HPDE6-E6E7 (cell line): ENCODE measurements at regions not wholly inside any gene's neighbourhood (a gene's known extent, or its start where the extent isn't known, plus 50 kb on each side); places are given as distances from the start of the nearest gene placed in this dataset.

Source experiments
- DNase-seq: peaks from one replicate; pipeline ENCODE4 v3.0.0; 2011; ENCODE audit warnings: missing footprints; ENCODE audit errors: extremely low spot score

GRCh38 chr6:144335311-144335861 lies 50.3 kb downstream of the UTRN start:
- no peak for DNase-seq

GRCh38 chr6:144335914-144336313 lies 50.8 kb downstream of the UTRN start:
- no peak for DNase-seq

GRCh38 chr6:144336900-144337299 lies 51.8 kb downstream of the UTRN start:
- no peak for DNase-seq

GRCh38 chr6:144338474-144338873 lies 53.3 kb downstream of the UTRN start:
- no peak for DNase-seq

GRCh38 chr6:144338951-144339700 lies 54.0 kb downstream of the UTRN start:
- no peak for DNase-seq

GRCh38 chr6:144339859-144340452 lies 54.8 kb downstream of the UTRN start:
- DNase-seq, result no peak

DNA sequence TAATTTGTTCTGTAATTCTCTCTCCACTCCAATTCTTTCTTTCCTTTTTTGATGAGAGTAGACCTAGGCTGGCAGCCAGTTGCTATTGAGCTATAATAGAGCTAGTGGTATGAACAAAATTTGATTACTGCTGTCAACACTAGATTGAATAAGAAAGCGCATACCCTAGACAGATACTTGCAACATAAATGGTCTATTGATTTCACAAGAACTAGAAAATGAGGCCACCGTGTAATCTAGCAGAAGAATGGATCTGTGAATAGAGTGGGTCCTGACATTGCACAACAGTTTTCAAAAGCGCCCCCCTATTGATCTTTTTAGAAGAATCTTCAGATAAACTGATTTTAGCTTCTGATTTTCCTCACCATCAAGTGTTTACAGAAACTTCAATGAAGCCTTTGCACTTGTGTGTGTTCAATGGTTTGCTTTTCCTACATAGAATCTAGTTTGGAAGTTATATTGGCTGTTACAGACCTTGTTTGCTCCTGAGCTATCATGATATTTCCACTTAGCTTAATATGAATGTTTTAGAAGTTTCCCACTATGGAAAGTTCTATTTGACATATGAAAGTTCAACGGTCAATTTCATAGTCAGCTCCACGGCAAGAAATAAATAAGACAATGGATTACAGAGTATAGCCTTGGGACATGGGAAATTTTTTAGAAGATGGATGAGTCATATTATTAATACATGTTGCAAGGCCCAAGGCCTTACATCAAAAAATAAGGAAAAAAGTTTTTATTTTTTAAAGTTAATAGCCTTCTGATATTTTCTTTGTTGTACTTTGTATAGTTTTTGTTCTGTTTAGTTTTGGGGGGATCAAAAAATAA lies 55.6 kb downstream of the UTRN start:
- no peak for DNase-seq

DNA sequence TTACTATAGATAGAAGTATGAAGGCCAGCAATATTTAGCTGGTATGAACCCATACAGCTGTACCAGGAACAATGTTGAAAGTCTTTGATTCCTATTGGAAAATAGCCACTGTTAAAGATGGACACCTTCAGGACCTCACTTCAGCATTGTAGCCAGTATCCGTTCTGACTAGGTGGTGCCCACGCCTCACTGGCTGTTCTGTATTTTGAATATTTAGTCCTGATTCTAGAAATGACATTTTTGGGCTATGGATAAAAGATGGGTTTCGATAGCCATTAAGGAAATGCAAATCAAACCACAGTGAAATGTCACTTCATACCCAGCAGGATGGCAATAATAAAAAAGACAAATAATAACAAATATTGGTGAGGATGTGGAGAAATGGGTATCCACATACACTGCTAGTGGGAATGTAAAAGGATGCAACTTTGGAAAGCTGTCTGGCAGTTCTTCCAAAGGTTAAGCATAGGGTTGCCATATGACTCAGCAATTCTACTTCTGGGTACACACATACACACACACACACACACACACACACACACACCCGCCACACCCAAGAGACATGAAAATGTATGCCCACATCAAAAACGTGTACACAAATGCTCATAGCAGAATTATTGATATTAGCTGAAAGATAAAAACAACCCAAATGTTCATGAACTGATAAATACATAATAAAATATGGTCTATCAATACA lies 56.8 kb downstream of the UTRN start:
- no peak for DNase-seq

DNA sequence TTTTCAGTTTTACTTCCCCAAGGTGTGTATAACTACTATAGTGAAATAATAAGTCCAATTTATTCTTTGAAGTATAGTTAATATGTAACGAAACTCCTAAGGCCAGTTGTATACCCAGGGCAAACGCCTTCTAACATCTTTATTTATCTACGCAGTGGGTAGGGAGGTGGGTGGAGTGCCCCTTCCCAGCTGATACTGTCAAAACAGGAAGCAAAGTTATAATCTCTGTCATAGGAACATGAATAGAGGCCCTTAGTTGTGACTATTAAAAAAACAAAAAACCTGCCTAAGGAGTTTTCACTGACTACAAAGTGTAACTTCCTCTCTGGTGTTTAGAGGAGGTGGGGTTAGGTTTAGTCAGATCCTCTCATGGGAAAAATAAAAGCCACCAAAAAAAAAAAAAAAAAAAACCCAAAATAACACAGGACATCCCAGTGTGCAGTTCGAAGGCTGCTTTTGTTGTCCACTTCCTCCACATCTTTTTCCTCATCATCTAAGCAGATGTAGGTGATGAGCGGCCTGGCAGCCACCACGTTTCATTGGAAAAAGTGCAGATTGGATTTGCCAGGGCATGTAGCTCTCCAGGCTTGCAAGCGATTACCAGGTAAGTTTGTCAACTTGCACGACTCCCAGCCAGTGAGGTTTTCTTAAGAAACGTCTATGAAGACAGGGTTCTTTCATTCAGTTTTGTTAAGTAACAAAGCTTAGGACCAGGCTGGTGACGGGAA lies 58.7 kb downstream of the UTRN start:
- no peak for DNase-seq

DNA sequence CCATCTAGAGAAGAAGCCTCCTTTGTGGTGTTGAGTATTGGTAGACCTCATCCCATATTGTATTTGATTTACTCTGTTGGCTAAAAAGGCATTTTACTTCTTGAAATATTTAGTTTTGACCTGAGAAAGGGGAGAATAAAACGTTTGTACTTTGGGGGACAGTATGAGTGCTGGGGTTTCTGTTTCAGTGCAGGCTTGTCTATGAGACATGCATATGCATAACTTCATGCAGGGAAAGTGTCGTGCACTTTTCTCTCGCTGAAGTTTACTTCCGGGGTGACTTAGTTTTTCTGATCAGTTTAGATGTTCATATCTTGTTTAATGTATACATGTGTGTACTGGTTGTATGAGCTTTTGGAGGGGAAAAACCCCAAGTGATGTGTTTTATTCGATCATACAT lies 59.5 kb downstream of the UTRN start:
- no peak for DNase-seq

DNA sequence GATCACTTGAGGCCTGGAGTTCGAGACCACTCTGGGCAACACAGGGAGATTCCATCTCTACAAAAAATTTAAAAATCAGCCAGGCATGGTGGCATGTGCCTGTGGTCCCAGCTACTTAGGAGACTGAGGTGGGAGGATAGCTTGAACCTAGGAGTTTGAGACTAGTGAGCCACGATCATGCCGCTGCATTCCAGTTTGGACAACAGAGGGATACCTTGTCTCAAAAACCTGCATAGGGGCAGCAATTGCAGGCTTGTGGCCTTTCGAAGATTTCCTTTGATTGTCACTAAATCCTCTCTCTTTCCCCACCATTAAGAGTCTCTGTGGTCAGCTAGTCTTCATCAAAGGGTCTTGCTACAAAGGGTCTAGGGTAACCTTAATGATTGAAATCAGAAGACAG lies 60.3 kb downstream of the UTRN start:
- DNase-seq, result no peak

DNA sequence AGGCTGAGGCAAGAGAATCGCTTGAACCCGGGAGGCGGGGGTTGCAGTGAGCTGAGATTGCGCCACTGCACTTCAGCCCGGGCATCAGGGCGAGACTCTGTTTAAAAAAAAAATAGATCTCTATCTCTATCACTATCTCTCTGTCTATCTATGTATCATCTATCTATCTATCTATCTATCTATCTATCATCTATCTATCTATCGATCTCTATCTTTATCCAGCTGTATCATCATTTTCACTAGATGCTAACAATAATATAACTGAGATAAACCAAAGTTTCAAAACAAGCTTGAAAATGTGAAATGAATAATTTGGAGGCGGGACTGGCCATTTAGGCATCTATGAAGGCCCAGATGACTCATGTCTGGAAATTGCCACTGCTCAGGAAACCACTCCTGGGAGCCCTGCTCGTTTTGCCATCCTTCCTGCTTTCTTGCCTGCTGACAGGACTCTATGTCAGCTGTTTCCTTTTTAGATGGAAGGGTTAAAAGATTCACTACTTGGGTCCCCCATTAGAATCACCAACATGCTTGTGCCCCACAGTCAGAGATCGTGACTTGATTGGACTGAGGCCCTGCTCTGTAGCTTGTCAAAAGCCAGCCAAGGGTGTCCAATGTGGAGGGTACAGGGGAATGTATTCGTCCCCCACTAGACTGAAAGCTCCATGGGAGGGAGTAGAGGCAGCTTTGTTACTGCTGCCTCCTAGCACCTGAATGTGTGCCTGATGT lies 61.7 kb downstream of the UTRN start:
- DNase-seq, result peak; percentile 72

DNA sequence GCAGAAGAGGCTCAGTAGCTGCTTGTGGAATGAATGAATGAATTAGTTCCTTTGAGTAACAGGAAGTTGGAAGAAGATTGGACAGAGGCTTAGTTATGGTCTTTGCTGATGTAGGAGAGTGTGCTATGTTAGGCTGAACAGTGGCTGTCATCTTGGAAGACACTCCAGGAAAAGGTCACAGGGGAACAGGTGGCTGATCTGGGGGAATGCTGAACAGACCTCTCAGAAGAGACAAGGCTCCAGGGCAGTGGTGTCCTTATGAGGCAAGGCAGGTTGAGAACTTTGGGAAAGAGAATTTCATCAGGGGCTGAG lies 62.3 kb downstream of the UTRN start:
- no peak for DNase-seq

DNA sequence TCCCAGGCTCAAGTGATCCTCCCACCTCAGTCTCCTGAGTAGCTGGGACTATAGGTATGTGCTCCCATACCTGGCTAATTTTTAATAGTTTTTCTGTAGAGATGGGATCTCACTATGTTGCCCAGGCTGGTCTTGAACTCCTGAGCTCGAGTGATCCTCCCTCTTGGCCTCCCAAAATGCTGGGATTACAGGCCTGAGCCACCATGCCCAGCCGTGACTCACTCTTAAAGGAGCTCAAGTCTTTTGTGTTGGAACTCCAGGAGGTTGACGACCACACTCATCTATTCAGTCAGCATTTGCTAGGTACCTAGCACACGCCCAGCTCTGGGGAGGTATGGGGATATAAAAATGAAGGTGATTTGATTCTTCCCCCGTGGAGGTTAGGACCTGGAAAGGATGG lies 62.8 kb downstream of the UTRN start:
- no peak for DNase-seq

DNA sequence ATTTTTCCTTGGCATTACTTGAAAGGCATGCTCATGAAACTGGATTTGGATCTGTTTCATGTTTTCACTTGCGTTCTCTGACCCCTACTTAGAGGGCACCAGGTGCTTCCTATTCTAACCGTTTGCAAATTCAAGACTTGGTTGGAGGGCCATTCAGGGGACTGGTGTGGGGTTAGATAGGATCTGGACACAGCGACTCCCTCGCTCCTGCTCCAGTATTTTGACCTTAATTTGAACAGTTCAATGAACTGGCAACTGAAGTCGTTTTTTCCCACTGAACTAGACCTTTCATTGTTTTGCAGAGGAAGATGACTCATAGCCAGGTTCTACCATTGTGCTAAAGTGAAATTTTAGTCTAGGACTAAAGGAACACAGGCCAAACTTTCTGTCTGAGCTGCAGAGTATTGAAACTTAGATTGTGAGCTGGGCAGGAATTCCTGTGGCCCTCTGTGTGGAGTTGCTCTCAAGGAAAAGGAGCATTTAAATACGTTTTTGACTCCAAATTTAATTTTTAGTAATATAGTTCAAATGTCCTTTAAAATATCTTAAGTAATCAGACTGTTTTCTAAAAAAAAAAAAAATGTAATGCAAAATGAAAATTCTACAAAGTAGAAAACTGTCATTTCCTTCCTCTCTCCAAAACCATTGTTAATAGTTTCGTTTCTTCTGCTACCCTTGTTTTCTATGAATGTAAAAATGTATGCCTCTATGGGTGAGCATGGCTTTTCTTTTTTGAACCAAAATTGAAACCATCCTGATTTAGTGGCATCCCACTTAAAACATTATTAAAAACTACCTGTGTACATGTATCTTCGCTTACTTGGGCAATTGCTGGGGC lies 64.8 kb downstream of the UTRN start:
- peak; percentile 58 for DNase-seq

- DNase-seq, result no peak
Measured at GRCh38 chr6:144350528-144350880, 65.4 kb downstream of the UTRN start.

GRCh38 chr6:144351379-144352127 lies 66.4 kb downstream of the UTRN start:
- no peak for DNase-seq

DNA sequence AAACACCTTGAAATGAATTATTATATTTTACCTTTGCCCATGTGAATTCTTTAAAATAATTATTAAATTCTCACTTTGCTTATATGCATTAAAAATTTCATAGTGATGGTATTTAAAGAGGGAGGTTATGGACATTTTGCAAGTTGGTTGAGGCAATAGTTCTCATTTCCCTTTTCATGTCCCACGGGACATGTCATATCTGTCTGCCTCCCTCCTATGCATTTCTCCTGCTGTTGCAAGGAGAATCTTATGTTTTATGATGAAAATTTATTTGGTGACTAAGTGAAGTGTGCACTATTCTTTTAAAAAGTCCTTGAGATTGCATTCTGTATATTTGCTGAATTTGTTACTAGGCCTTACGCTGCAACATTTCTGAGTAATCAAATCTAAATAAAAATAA lies 67.2 kb downstream of the UTRN start:
- DNase-seq, result no peak

- DNase-seq, result no peak
Measured at GRCh38 chr6:144353871-144354314, 68.8 kb downstream of the UTRN start.
